HG02973 (cell line): ENCODE measurements at regions not wholly inside any gene's neighbourhood (a gene's known extent, or its start where the extent isn't known, plus 50 kb on each side); places are given as distances from the start of the nearest gene placed in this dataset.

ENCODE experiments used
- ATAC-seq: cut with Tn5 transposase; IDR thresholded peaks from one replicate; pipeline ENCODE4 v1.9.1; 2021; ENCODE audit warnings: moderate library complexity; ENCODE audit not compliant: unreplicated experiment

GRCh38 chr5:10853154-10853553 is 92.1 kb upstream of the DAP start:
- ATAC-seq = no peak

- no peak for ATAC-seq
These were observed 88.2 kb upstream of the DAP start for GRCh38 chr5:10849278-10849677.

- no peak for ATAC-seq
These were observed 83.0 kb upstream of the DAP start for GRCh38 chr5:10844016-10844415.

- ATAC-seq = no peak
These were observed 81.8 kb upstream of the DAP start for GRCh38 chr5:10842823-10843222.

GRCh38 chr5:10839916-10840599 is 79.0 kb upstream of the DAP start:
- ATAC-seq = no peak

GRCh38 chr5:10839118-10839517 is 78.1 kb upstream of the DAP start:
- no peak for ATAC-seq

GRCh38 chr5:10838038-10838437 is 77.0 kb upstream of the DAP start:
- ATAC-seq = no peak

- ATAC-seq = no peak
These were observed 76.0 kb upstream of the DAP start for GRCh38 chr5:10836986-10837385.

- ATAC-seq = no peak
These were observed 73.7 kb upstream of the DAP start for GRCh38 chr5:10834695-10835094.

- ATAC-seq = no peak
These were observed 72.0 kb upstream of the DAP start for GRCh38 chr5:10832987-10833386.

GRCh38 chr5:10832421-10832820 is 71.4 kb upstream of the DAP start:
- ATAC-seq = no peak

GRCh38 chr5:10831419-10831818 is 70.4 kb upstream of the DAP start:
- no peak for ATAC-seq

GRCh38 chr5:10828241-10828640 is 67.2 kb upstream of the DAP start:
- no peak for ATAC-seq

- ATAC-seq = no peak
These were observed 66.5 kb upstream of the DAP start for GRCh38 chr5:10827571-10827970.

- no peak for ATAC-seq
These were observed 65.9 kb upstream of the DAP start for GRCh38 chr5:10826971-10827370.

GRCh38 chr5:10825897-10826644 is 65.0 kb upstream of the DAP start:
- peak; percentile 83 for ATAC-seq

- no peak for ATAC-seq
These were observed 51.2 kb upstream of the DAP start for GRCh38 chr5:10812218-10812617.
